Sigmoid colon (tissue), 6 donors: ENCODE measurements at regions not wholly inside any gene's neighbourhood (a gene's known extent, or its start where the extent isn't known, plus 50 kb on each side); places are given as distances from the start of the nearest gene placed in this dataset.

Experiments used
- DNase-seq: peaks from one replicate; pipeline ENCODE4 v3.0.0-alpha.2; 2019
- H3K27ac ChIP-seq, 4 donors: fragments of 200-600 bp; sonication (generic); one replicate each; pipeline ENCODE4 v1.5.1; 2016 to 2019; ENCODE audit warnings: mild to moderate bottlenecking in 1 of 4
- H3K27me3 ChIP-seq, 3 donors: fragments of 200-600 bp; sonication (generic); one replicate each; pipeline ENCODE4 v1.5.1; 2019; ENCODE audit warnings: mild to moderate bottlenecking in 1 of 3
- H3K36me3 ChIP-seq, 4 donors: fragments of 200-600 bp; sonication (generic); one replicate each; pipeline ENCODE4 v1.5.1; 2016 to 2019
- H3K4me1 ChIP-seq, 4 donors: fragments of 200-600 bp; sonication (generic); one replicate each; pipeline ENCODE4 v1.5.1; 2017 to 2019
- H3K4me3 ChIP-seq, 4 donors: fragments of 200-600 bp; sonication (generic); one replicate each; pipeline ENCODE4 v1.5.1; 2017 to 2019; ENCODE audit warnings: mild to moderate bottlenecking in 2 of 4, moderate library complexity in 1 of 4
- H3K9me3 ChIP-seq, 4 donors: fragments of 200-600 bp in 3 of 4; sonication (generic) in 3 of 4; one replicate each; pipeline versions ENCODE4 v1.5.1 to v1.6.1; 2013 to 2019
- EP300 ChIP-seq, 4 donors: sonication (generic); formaldehyde crosslinking; IDR thresholded peaks; one replicate each; pipeline ENCODE4 v1.6.1; 2017; ENCODE audit warnings: antibody characterized with exemption in 4 of 4
- POLR2A ChIP-seq, 2 donors: fragments of 450-650 bp; IDR thresholded peaks; one replicate each; pipeline ENCODE4 v1.6.1; 2016; ENCODE audit warnings: antibody characterized with exemption in 2 of 2, mild to moderate bottlenecking in 2 of 2, moderate library complexity in 2 of 2
- POLR2AphosphoS5 ChIP-seq, 4 donors: sonication (generic); formaldehyde crosslinking; IDR thresholded peaks; one replicate each; pipeline ENCODE4 v1.6.1; 2017; ENCODE audit warnings: antibody characterized with exemption in 4 of 4
- WGBS, 2 donors: extraction: QIAGEN DNeasy Blood & Tissue Kit; methylation state at CpG; one replicate each; pipeline ENCODE4 v1.1.7; 2013; 5-methylcytosine and 5-hydroxymethylcytosine counted together
- intact Hi-C: fragments of 100-400 bp; cut with DNase I; formaldehyde crosslinking; loops from one replicate; pipeline ENCODE4 v1.15.1; 2023
- TF ChIP-seq, protein P1 (sequence below), 4 experiments: fragments of 450-650 bp in 3 of 4; fragments of 200-600 bp in 1 of 4; IDR thresholded peaks; one replicate each; pipeline ENCODE4 v1.5.1; 2016 to 2019; ENCODE audit warnings: antibody characterized with exemption in 4 of 4, mild to moderate bottlenecking in 3 of 4, moderate library complexity in 2 of 4
- donor health status: healthy with polysubstance abuse.
- donor health status: healthy.

- Histone ChIP-seq H3K27ac (no peak overlapping the region), H3K36me3 (no peaks in the 10 kb centered on the region), H3K9me3 (no peaks in the 10 kb centered on the region), H3K4me3 (no peak overlapping the region), H3K4me1 (no peaks in the 10 kb centered on the region), H3K27me3 (no peaks in the 10 kb centered on the region)
- intact Hi-C loops, result no loop called here
- TF ChIP-seq, protein P1, sequence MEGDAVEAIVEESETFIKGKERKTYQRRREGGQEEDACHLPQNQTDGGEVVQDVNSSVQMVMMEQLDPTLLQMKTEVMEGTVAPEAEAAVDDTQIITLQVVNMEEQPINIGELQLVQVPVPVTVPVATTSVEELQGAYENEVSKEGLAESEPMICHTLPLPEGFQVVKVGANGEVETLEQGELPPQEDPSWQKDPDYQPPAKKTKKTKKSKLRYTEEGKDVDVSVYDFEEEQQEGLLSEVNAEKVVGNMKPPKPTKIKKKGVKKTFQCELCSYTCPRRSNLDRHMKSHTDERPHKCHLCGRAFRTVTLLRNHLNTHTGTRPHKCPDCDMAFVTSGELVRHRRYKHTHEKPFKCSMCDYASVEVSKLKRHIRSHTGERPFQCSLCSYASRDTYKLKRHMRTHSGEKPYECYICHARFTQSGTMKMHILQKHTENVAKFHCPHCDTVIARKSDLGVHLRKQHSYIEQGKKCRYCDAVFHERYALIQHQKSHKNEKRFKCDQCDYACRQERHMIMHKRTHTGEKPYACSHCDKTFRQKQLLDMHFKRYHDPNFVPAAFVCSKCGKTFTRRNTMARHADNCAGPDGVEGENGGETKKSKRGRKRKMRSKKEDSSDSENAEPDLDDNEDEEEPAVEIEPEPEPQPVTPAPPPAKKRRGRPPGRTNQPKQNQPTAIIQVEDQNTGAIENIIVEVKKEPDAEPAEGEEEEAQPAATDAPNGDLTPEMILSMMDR (IDR thresholded peaks at IDR 0.05), result no peak
- TF ChIP-seq EP300 (IDR thresholded peaks at IDR 0.05) (no peak), POLR2A (IDR thresholded peaks at IDR 0.05) (no peak)
- no peak for DNase-seq
- 37 to 68% methylated on average over 4 of the region's 4 CpGs for WGBS, 2 donors
Observed at GRCh38 chr3:43214616-43215015, 71.7 kb upstream of the SNRK start.

GRCh38 chr3:43213631-43214030, 72.7 kb upstream of the SNRK start:
- 95 to 97% methylated on average over 1 of the region's 1 CpG for WGBS, 2 donors
- Histone ChIP-seq H3K4me1 (no peaks in the 10 kb centered on the region), H3K27me3 (no peaks in the 10 kb centered on the region), H3K9me3 (no peaks in the 10 kb centered on the region), H3K4me3 (no peak overlapping the region), H3K27ac (no peak overlapping the region), H3K36me3 (no peaks in the 10 kb centered on the region)
- no peak for DNase-seq
- TF ChIP-seq POLR2A (IDR thresholded peaks at IDR 0.05) (no peak), EP300 (IDR thresholded peaks at IDR 0.05) (no peak), POLR2AphosphoS5 (IDR thresholded peaks at IDR 0.05) (no peak)
- TF ChIP-seq, protein P1 (IDR thresholded peaks at IDR 0.05), result no peak
- intact Hi-C loops, result no loop called here

GRCh38 chr3:43212914-43213611, 73.3 kb upstream of the SNRK start:
- TF ChIP-seq, protein P1 (IDR thresholded peaks at IDR 0.05), result no peak
- TF ChIP-seq EP300 (IDR thresholded peaks at IDR 0.05), result no peak
- TF ChIP-seq POLR2AphosphoS5 (IDR thresholded peaks at IDR 0.05), result no peak
- TF ChIP-seq POLR2A (IDR thresholded peaks at IDR 0.05), result no peak
- Histone ChIP-seq H3K27me3 (no peaks in the 10 kb centered on the region), H3K9me3 (no peaks in the 10 kb centered on the region), H3K36me3 (no peaks in the 10 kb centered on the region), H3K4me3 (no peak overlapping the region), H3K27ac (no peak overlapping the region), H3K4me1 (no peaks in the 10 kb centered on the region)
- WGBS, 2 donors, result 92 to 94% methylated on average over 8 of the region's 8 CpGs
- DNase-seq, result no peak
- intact Hi-C loops, result no loop called here

DNA sequence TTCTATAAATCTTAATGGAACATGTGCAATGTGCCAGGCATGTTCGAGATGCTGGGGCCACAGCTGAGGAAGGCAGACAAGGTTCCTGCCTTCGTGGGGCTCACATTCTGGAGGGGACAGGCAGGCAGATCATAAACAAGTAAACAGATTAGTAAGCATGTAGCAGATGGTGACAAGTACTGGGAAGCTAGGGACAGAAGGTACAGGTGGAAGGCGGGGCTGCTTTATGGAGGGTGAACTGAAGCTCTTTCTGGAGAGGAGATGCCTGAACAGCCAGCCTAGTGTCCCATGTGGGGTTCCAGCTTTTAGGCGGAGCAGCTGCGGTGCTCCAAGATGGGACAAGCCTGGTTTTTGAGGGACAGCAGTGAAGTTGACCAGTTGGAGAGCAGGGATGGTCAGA, 74.7 kb upstream of the SNRK start:
- no peaks in the 10 kb centered on the region for H3K36me3 ChIP-seq
- intact Hi-C loops, result no loop called here

More for the DNA sequence above, 74.7 kb upstream of the SNRK start:
- TF ChIP-seq POLR2A (IDR thresholded peaks at IDR 0.05) (no peak), EP300 (IDR thresholded peaks at IDR 0.05) (no peak)
- TF ChIP-seq, protein P1 (IDR thresholded peaks at IDR 0.05), result no peak
- Histone ChIP-seq H3K9me3 (no peaks in the 10 kb centered on the region), H3K27ac (no peak overlapping the region), H3K27me3 (no peaks in the 10 kb centered on the region), H3K4me1 (no peaks in the 10 kb centered on the region), H3K4me3 (no peak overlapping the region)
- DNase-seq, result no peak
- 92% methylated on average over 5 of the region's 5 CpGs for WGBS, 2 donors
